Cardiac muscle cell (in vitro differentiated cells and primary cell): ENCODE measurements at regions not wholly inside any gene's neighbourhood (a gene's known extent, or its start where the extent isn't known, plus 50 kb on each side); places are given as distances from the start of the nearest gene placed in this dataset.

Source experiments
- DNase-seq, 2 donors: peaks; one replicate each; pipeline versions ENCODE4 v3.0.0 to v3.0.0-alpha.2; 2010 to 2017; ENCODE audit warnings: low read depth in 1 of 2, low spot score in 1 of 2
- H3K27ac ChIP-seq: fragments of 200-600 bp; sonication (generic); 2 replicates; pipeline ENCODE4 v1.5.1; 2016
- H3K27me3 ChIP-seq: fragments of 200-600 bp; sonication (generic); 2 replicates; pipeline ENCODE4 v1.6.0; 2016; ENCODE audit warnings: control low read depth
- H3K36me3 ChIP-seq: fragments of 200-600 bp; sonication (generic); 2 replicates; pipeline ENCODE4 v1.5.1; 2016; ENCODE audit warnings: control low read depth
- H3K4me1 ChIP-seq: fragments of 200-600 bp; sonication (generic); 2 replicates; pipeline ENCODE4 v1.8.1; 2017; ENCODE audit warnings: low read depth, mild to moderate bottlenecking, mixed run types
- H3K4me3 ChIP-seq: fragments of 200-600 bp; sonication (generic); 2 replicates; pipeline ENCODE4 v1.5.1; 2016; ENCODE audit warnings: mild to moderate bottlenecking
- H3K9me3 ChIP-seq: fragments of 200-600 bp; sonication (generic); 2 replicates; pipeline ENCODE4 v1.5.1; 2017; ENCODE audit warnings: low read depth, mild to moderate bottlenecking, control low read depth
- TF ChIP-seq, protein P1 (sequence below): IDR thresholded peaks from 2 replicates; pipeline ENCODE4 v1.5.1; 2012; ENCODE audit warnings: low read depth, mild to moderate bottlenecking, low read length

DNA sequence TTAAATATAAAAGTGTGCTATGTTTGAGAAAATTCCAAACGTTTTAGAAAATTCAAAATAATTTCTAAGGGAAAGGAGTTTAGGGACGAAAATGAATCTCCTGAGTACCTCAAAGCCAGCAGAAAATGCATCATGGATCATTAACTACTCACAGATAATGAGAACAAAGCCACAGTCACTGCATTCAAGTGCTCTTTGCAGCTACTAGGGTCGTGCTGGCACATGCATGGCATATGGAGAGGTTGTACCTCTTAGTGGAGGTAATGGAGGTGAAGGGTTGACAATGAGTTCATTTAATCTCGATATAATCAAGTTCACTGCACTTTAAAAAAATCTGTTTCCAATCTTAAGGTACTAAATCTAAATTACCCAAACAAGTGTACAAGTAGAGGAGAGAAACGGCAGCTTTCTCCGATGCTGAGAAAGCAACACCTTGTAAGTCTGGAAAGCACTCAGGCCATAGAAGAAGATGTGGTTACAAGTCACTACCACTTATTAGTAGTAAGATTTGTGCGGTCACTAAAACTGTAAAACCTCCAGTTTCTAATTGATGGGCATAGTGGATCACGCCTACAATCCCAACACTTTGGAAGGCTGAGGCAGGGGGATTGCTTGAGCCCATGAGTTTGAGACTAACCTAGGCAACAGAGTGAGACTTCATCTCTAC is 261.1 kb upstream of the ANO3 start:
- Histone ChIP-seq H3K4me1 (no peaks in the 10 kb centered on the region), H3K36me3 (no peaks in the 10 kb centered on the region), H3K9me3 (no peaks in the 10 kb centered on the region), H3K4me3 (no peak overlapping the region), H3K27me3 (peaks cover 93% of the 10 kb centered on the region), H3K27ac (no peak overlapping the region)
- no peak for DNase-seq
- TF ChIP-seq, protein P1, sequence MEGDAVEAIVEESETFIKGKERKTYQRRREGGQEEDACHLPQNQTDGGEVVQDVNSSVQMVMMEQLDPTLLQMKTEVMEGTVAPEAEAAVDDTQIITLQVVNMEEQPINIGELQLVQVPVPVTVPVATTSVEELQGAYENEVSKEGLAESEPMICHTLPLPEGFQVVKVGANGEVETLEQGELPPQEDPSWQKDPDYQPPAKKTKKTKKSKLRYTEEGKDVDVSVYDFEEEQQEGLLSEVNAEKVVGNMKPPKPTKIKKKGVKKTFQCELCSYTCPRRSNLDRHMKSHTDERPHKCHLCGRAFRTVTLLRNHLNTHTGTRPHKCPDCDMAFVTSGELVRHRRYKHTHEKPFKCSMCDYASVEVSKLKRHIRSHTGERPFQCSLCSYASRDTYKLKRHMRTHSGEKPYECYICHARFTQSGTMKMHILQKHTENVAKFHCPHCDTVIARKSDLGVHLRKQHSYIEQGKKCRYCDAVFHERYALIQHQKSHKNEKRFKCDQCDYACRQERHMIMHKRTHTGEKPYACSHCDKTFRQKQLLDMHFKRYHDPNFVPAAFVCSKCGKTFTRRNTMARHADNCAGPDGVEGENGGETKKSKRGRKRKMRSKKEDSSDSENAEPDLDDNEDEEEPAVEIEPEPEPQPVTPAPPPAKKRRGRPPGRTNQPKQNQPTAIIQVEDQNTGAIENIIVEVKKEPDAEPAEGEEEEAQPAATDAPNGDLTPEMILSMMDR, result no peak

DNA sequence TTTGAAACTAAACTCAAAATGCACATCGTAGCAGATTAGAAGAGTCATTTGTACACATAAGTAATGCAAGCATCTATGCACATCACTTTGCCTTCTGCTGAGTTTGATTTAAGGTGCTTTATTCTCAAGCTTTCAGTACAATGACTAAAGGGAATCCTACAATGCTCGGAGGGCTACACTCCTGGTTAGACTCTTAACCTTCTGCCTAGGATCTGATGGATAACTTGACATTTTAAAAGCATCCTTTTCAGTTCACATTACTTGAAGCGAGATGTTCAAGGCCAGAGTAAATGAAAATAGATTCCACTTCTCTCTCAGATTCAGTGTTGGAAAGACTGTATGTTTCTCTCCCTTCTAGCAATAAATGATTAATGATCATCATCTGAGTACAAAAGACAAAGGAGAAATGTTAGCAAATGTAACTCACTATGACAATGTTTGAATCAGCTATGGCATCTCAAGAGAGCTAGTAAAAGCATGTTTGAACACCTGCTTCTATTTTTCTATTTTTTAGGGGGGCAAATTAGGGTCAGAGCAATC is 259.2 kb upstream of the ANO3 start:
- Histone ChIP-seq H3K4me3 (no peak overlapping the region), H3K9me3 (no peaks in the 10 kb centered on the region), H3K36me3 (no peaks in the 10 kb centered on the region), H3K27me3 (peaks cover 95% of the 10 kb centered on the region), H3K27ac (no peak overlapping the region), H3K4me1 (no peaks in the 10 kb centered on the region)
- DNase-seq, result no peak
- TF ChIP-seq, protein P1, result no peak

DNA sequence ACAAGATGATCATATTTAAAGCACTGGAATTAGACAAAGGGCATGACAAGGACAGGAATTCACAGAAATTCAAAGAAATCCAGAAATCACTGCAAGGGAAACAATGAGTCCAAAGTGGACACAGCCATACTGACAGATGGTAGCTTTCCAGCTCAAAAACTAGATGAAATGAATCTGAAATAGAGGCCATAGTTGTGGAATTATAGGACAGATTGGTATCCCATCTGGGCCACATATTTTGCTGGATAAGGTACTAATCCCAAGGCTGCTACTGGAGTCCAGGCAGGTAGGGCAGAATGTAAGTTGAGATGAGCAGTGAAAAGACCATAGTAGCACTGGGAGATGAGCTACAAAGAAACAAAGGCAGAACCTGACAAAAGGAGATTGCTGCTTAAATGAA is 258.3 kb upstream of the ANO3 start:
- no peak overlapping the region for H3K4me3 ChIP-seq
- no peaks in the 10 kb centered on the region for H3K4me1 ChIP-seq
- H3K27me3 ChIP-seq, result peaks cover 94% of the 10 kb centered on the region
- no peaks in the 10 kb centered on the region for H3K9me3 ChIP-seq
- H3K36me3 ChIP-seq, result no peaks in the 10 kb centered on the region
- TF ChIP-seq, protein P1, result no peak
- DNase-seq, result no peak
- no peak overlapping the region for H3K27ac ChIP-seq

DNA sequence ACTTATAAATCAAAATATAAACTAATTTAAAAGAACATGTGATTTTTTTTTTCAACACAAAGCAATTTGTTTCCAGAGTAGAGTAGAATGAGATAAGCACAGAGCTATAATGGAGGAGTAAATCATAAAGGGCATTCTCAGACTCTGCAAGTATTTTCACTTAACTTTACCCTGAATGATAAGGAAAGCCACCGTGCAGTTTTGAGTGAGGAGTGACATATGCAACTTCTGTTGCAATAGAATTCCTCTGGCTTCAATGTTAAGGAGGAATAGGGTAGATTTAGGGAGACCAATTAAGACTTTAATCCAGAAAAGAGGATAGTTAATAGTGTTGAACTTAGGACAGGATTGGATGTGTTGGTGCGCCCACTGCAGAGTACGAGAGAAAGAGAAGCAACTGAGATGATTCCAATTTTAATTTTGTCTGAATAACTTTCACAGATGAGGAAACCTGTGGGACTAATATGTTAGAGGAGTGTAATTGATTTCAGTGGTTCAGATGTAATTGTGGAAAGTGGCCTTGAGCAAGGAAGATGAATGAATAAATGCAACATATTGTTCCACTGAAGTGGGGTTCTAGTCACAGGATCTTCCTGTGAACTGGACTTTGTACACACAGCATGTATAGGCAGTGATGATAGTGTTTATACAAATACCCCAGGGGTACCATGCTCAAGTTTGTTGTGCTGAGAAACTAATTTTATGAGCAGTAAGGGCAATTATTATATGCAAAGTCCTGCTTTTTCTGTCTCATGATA is 255.5 kb upstream of the ANO3 start:
- DNase-seq, result no peak
- Histone ChIP-seq H3K4me1 (no peaks in the 10 kb centered on the region), H3K9me3 (no peaks in the 10 kb centered on the region), H3K27ac (no peak overlapping the region), H3K36me3 (no peaks in the 10 kb centered on the region), H3K27me3 (peaks cover 92% of the 10 kb centered on the region), H3K4me3 (no peak overlapping the region)
- TF ChIP-seq, protein P1, result no peak

DNA sequence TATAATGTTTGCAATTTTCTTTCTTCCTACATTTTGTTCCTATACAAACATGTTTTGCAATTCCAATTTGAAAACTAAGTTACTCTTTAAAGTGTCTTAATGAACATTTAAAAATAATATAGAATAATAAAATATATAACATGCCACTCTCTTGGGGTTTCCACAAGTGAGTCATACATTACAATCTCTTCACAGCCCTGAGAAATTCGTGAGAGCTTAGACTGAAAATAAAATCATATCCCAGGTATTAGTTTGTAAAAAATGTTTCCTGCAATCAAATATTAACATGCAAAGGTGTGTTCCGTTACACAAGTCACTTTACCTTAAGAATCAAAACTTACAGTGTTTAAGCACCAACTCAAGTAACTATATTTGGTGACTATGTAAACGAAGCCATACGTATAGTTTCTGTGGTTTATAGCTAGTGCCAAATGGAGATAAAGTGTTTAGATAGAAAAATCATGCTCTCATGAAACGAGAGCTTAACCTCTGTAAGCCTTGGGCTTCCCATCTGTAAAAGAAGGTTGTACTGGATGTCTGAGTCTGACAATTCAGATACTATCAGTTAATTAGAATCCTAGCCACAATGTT is 253.6 kb upstream of the ANO3 start:
- Histone ChIP-seq H3K9me3 (no peaks in the 10 kb centered on the region), H3K27me3 (peaks cover 97% of the 10 kb centered on the region), H3K36me3 (no peaks in the 10 kb centered on the region), H3K4me1 (no peaks in the 10 kb centered on the region), H3K4me3 (no peak overlapping the region), H3K27ac (no peak overlapping the region)
- TF ChIP-seq, protein P1, result no peak
- no peak for DNase-seq
